Muscle layer of colon (tissue), 2 donors: ENCODE measurements at regions not wholly inside any gene's neighbourhood (a gene's known extent, or its start where the extent isn't known, plus 50 kb on each side); places are given as distances from the start of the nearest gene placed in this dataset.
"Not testable (repeated sequence)": the region's sequence is repeated elsewhere in the genome, so short reads cannot be mapped to it uniquely, and the experiment has no call there.

Experiments
- H3K27ac ChIP-seq: one replicate; pipeline ENCODE4 v1.7.0; 2013; ENCODE audit warnings: low read depth, mild to moderate bottlenecking, low read length, moderate library complexity
- H3K27me3 ChIP-seq, 2 donors: one replicate each; pipeline ENCODE4 v1.7.0; 2013; ENCODE audit warnings: low read length in 2 of 2, mild to moderate bottlenecking in 2 of 2; ENCODE audit not compliant: insufficient read depth in 2 of 2, control insufficient read depth in 1 of 2
- H3K36me3 ChIP-seq: one replicate; pipeline ENCODE4 v1.7.0; 2013; ENCODE audit warnings: mild to moderate bottlenecking, low read length; ENCODE audit not compliant: insufficient read depth
- H3K4me1 ChIP-seq: one replicate; pipeline ENCODE4 v1.7.0; 2013; ENCODE audit warnings: mild to moderate bottlenecking, low read length; ENCODE audit not compliant: insufficient read depth
- H3K4me3 ChIP-seq, 2 donors: one replicate each; pipeline ENCODE4 v1.7.0; 2013; ENCODE audit warnings: low read length in 2 of 2, low read depth in 1 of 2, mild to moderate bottlenecking in 1 of 2, moderate library complexity in 1 of 2
- H3K9ac ChIP-seq: one replicate; pipeline ENCODE4 v1.7.0; 2013; ENCODE audit warnings: low read length
- H3K9me3 ChIP-seq: one replicate; pipeline ENCODE4 v1.7.0; 2013; ENCODE audit warnings: mild to moderate bottlenecking, low read length
- donor health status: abdominal sarcoma.
- donor health status: Adenocarcinoma of cecum.

- H3K4me3 ChIP-seq, result no peak overlapping the region
- no peaks in the 10 kb centered on the region for H3K9me3 ChIP-seq
- H3K27me3 ChIP-seq, result no peaks in the 10 kb centered on the region
- H3K36me3 ChIP-seq, result no peaks in the 10 kb centered on the region
- no peak overlapping the region for H3K27ac ChIP-seq
- H3K4me1 ChIP-seq, result peaks cover 7% of the 10 kb centered on the region
- no peak overlapping the region for H3K9ac ChIP-seq
Observed at GRCh38 chr3:126292318-126293070, 64.7 kb downstream of the KLF15 start.

- Histone ChIP-seq H3K27me3 (peaks cover 0 to 3% of the 10 kb centered on the region in 2 donors), H3K9ac (no peak overlapping the region), H3K27ac (no peak overlapping the region), H3K4me3 (no peak overlapping the region), H3K36me3 (no peaks in the 10 kb centered on the region), H3K9me3 (no peaks in the 10 kb centered on the region), H3K4me1 (peaks cover 14% of the 10 kb centered on the region)
Observed at GRCh38 chr3:126291537-126291936, 65.7 kb downstream of the KLF15 start.

DNA sequence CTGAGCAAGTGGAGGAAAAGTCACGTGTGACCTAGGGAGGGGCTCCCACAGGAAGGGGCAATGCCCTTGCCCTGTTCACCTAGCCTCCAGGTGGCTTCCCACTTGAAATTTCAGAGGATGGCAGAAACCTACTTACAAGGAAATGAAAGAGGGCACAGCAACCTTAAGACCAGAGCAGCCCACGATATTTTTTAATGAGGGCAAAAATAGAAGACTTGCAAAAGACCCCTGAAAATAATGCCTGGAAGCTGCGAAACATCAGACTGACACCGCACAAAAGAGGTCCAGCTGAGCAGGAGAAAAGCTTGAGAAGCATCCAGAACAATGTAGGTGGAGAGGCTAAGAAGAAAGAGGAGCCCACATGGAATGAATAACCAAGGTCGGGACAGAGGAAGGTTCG lies 66.1 kb downstream of the KLF15 start:
- Histone ChIP-seq H3K9ac (no peak overlapping the region), H3K27me3 (peaks cover 0 to 3% of the 10 kb centered on the region in 2 donors), H3K4me1 (peaks cover 14% of the 10 kb centered on the region), H3K9me3 (no peaks in the 10 kb centered on the region), H3K36me3 (no peaks in the 10 kb centered on the region), H3K27ac (no peak overlapping the region), H3K4me3 (no peak overlapping the region)

DNA sequence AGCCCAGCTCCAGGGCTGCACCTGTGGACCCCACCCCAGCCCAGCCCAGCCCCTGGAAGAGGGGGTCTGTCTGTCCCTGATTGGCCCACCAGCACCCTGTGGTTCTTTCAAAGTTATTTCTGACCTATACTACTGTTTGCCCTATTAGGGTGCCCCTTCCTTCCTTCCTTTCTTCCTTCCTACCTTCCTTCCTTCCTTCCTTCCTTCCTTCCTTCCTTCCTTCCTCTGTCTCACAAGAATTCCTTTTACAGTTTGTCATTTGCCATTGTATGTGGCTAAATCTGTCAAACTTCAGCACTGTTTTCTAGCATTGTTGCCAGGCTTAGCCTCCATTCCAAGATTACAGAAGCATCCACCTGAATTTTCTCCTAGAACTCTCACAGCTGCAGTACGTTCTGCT lies 66.9 kb downstream of the KLF15 start:
- Histone ChIP-seq H3K36me3 (no peaks in the 10 kb centered on the region), H3K27ac (no peak overlapping the region), H3K4me1 (peaks cover 14% of the 10 kb centered on the region), H3K27me3 (peaks cover 0 to 3% of the 10 kb centered on the region in 2 donors), H3K4me3 (no peak overlapping the region), H3K9me3 (no peaks in the 10 kb centered on the region), H3K9ac (no peak overlapping the region)

- peaks cover 14% of the 10 kb centered on the region for H3K4me1 ChIP-seq
- H3K4me3 ChIP-seq, result no peak overlapping the region
Observed at GRCh38 chr3:126289096-126289495, 68.1 kb downstream of the KLF15 start.

DNA sequence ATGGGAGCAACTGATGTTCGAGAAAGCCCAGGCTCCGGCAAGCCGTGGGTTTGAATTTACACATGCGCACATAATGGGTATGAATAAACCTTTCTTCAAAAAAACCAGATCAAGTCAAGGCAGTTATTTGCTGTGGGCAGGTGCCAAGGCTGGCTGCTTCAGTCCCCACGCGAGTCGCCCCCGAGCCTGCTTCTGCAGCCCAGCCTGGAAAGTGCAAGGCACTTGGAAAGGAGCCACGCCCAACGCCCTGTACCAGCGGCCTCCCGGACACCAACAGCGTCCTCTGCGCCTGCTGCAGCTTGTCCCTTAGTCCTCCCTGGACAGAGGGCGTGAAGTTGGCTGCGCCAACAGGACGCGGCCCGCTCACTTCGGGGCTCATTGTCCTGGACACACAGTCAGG lies 68.9 kb downstream of the KLF15 start:
- peaks cover 14% of the 10 kb centered on the region for H3K4me1 ChIP-seq
- no peaks in the 10 kb centered on the region for H3K36me3 ChIP-seq
- H3K9me3 ChIP-seq, result no peaks in the 10 kb centered on the region
- no peak overlapping the region for H3K9ac ChIP-seq
- peaks cover 0 to 3% of the 10 kb centered on the region in 2 donors for H3K27me3 ChIP-seq
- peak overlapping the region in 1 of 2 donors; percentile 54 for H3K4me3 ChIP-seq
- H3K27ac ChIP-seq, result peak overlapping the region; percentile 80

More at GRCh38 chr3:126289096-126289495, 68.1 kb downstream of the KLF15 start:
- Histone ChIP-seq H3K27ac (no peak overlapping the region), H3K9me3 (no peaks in the 10 kb centered on the region), H3K36me3 (no peaks in the 10 kb centered on the region), H3K27me3 (peaks cover 0 to 3% of the 10 kb centered on the region in 2 donors), H3K9ac (no peak overlapping the region)

DNA sequence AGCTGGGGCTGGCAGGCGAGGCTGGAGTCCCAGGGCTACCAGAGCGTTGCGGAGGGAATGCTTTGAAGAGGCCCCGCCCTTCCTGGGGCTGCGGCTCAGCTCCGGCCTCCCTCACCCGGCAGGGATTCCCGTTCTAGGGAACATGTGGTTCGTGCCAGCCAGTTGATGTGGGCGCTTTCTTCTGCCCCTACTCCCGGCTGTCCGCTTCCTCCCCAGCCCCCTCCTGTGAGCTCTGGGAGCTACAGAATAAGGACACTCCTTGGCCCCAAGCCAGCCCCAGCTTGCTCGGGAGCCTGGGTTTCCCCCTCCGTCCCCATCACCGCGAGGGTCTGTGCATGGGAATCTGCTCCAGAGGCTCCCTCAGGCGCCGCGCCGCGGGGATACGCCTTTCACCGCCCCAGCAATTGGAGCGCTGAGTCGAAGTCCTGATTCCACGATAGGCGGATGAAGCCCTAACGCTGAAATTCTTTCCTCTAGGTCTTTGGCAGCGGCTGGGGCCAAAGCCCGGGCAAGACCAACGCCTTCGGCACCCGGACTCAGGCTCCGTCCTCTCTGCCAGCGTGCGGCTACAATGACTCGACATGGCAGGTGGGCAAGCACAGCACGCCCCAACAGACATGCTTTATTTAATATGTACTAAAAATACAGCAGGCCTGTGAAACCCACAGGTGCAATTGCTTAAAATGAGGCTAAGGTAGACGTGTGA lies 69.5 kb downstream of the KLF15 start:
- peaks cover 14% of the 10 kb centered on the region for H3K4me1 ChIP-seq
- H3K4me3 ChIP-seq, result peak overlapping the region; percentile 16 to 54
- no peaks in the 10 kb centered on the region for H3K9me3 ChIP-seq
- peak overlapping the region; percentile 64 for H3K9ac ChIP-seq
- peaks cover 0 to 3% of the 10 kb centered on the region in 2 donors for H3K27me3 ChIP-seq
- H3K36me3 ChIP-seq, result no peaks in the 10 kb centered on the region
- H3K27ac ChIP-seq, result peak overlapping the region; percentile 80

DNA sequence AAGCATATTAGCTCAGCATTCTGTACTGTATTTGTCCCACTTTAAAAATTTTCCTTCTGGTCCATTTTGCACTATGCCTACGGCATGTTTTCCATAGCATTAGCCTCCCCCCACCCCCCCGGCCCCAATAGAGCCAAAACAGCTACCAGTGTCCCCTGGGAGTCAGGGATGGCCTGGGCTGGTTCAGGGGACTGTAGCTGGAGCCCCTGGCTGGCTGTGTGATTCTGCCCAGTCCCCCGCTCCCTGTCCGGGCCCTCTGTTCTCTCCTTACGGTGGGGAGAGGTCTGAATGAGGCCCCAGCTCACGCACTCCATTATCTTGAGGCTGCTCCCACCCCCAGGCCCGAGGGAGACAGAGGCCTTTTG lies 70.1 kb downstream of the KLF15 start:
- Histone ChIP-seq H3K36me3 (no peaks in the 10 kb centered on the region), H3K27me3 (peaks cover 0 to 3% of the 10 kb centered on the region in 2 donors), H3K4me1 (peaks cover 14% of the 10 kb centered on the region), H3K27ac (peak overlapping the region; percentile 80), H3K9ac (peak overlapping the region; percentile 64), H3K9me3 (no peaks in the 10 kb centered on the region), H3K4me3 (peak overlapping the region; percentile 16 to 54)

GRCh38 chr3:126285369-126285768 lies 71.8 kb downstream of the KLF15 start:
- Histone ChIP-seq H3K27ac (no peak overlapping the region), H3K27me3 (peaks cover 0 to 3% of the 10 kb centered on the region in 2 donors)

GRCh38 chr3:126284258-126284904 lies 72.8 kb downstream of the KLF15 start:
- Histone ChIP-seq H3K27me3 (peaks cover 0 to 3% of the 10 kb centered on the region in 2 donors), H3K9me3 (no peaks in the 10 kb centered on the region), H3K4me1 (peaks cover 14% of the 10 kb centered on the region)

More at GRCh38 chr3:126285369-126285768, 71.8 kb downstream of the KLF15 start:
- H3K4me1 ChIP-seq, result peaks cover 14% of the 10 kb centered on the region
- H3K4me3 ChIP-seq, result no peak overlapping the region
- no peaks in the 10 kb centered on the region for H3K9me3 ChIP-seq
- H3K9ac ChIP-seq, result no peak overlapping the region
- H3K36me3 ChIP-seq, result no peaks in the 10 kb centered on the region

GRCh38 chr3:126283651-126284050 lies 73.6 kb downstream of the KLF15 start:
- H3K9ac ChIP-seq, H3K4me3 ChIP-seq, H3K36me3 ChIP-seq, H3K9me3 ChIP-seq, H3K27me3 ChIP-seq, H3K27ac ChIP-seq: not testable (repeated sequence)
- H3K4me1 ChIP-seq, result peaks cover 14% of the 10 kb centered on the region

More at GRCh38 chr3:126284258-126284904, 72.8 kb downstream of the KLF15 start:
- no peaks in the 10 kb centered on the region for H3K36me3 ChIP-seq
- H3K4me3 ChIP-seq, result no peak overlapping the region
- no peak overlapping the region for H3K9ac ChIP-seq
- H3K27ac ChIP-seq, result no peak overlapping the region
